ENCODE measurements at regions not wholly inside any gene's neighbourhood (a gene's known extent, or its start where the extent isn't known, plus 50 kb on each side); places are given as distances from the start of the nearest gene placed in this dataset.
"Not testable (repeated sequence)": the region's sequence is repeated elsewhere in the genome, so short reads cannot be mapped to it uniquely, and the experiment has no call there.

DNA sequence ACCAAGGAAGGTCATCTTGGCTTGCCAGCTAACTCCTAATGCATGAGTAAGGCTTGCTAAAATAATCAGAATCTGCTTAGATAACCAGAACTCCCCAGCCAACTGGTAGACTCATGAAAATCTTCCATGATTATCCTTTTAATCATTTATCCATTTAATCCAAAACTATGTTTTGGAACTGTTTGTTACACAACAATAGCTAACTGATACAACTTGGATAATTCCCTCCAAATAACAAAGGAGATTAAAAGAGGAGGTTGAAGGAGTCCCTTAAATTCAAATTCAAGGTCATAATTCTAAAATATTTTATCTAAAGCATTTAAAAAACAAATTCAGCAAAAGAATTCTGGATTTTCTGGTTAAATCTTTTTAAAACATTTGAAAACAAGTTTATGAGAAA lies 222.1 kb downstream of the DEPDC1B start:
- Histone ChIP-seq H3K4me1 (no peaks in the 10 kb centered on the region), H3K27ac (no peak overlapping the region), H3K36me3 (no peaks in the 10 kb centered on the region), H3K4me3 (no peak overlapping the region), H3K27me3 (no peaks in the 10 kb centered on the region), H3K9me3 (no peaks in the 10 kb centered on the region)
- intact Hi-C loops (cut with DNase I; ENCODE audit: low total_unique reads) = no loop called here
- DNase-seq = no peak
- TF ChIP-seq POLR2A (IDR thresholded peaks at IDR 0.05) (no peak), POLR2AphosphoS5 (IDR thresholded peaks at IDR 0.05) (no peak), EP300 (IDR thresholded peaks at IDR 0.05) (no peak)
- TF ChIP-seq, protein P1, sequence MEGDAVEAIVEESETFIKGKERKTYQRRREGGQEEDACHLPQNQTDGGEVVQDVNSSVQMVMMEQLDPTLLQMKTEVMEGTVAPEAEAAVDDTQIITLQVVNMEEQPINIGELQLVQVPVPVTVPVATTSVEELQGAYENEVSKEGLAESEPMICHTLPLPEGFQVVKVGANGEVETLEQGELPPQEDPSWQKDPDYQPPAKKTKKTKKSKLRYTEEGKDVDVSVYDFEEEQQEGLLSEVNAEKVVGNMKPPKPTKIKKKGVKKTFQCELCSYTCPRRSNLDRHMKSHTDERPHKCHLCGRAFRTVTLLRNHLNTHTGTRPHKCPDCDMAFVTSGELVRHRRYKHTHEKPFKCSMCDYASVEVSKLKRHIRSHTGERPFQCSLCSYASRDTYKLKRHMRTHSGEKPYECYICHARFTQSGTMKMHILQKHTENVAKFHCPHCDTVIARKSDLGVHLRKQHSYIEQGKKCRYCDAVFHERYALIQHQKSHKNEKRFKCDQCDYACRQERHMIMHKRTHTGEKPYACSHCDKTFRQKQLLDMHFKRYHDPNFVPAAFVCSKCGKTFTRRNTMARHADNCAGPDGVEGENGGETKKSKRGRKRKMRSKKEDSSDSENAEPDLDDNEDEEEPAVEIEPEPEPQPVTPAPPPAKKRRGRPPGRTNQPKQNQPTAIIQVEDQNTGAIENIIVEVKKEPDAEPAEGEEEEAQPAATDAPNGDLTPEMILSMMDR (IDR thresholded peaks at IDR 0.05) = no peak

- H3K9me3 ChIP-seq = peaks cover 0 to 8% (median 3%) of the 10 kb centered on the region in 4 donors
- DNase-seq = no peak
- WGBS, 5 donors = 61 to 95% (median 81%) methylated on average over 3 of the region's 3 CpGs
- no peaks in the 10 kb centered on the region for H3K27me3 ChIP-seq
- no peak overlapping the region for H3K27ac ChIP-seq
- H3K4me3 ChIP-seq = no peak overlapping the region
- TF ChIP-seq, protein P1 (IDR thresholded peaks at IDR 0.05) = no peak
- TF ChIP-seq POLR2AphosphoS5 (IDR thresholded peaks at IDR 0.05) (no peak), POLR2A (IDR thresholded peaks at IDR 0.05) (no peak), EP300 (IDR thresholded peaks at IDR 0.05) (no peak)
- H3K36me3 ChIP-seq = no peaks in the 10 kb centered on the region
- H3K4me1 ChIP-seq = no peaks in the 10 kb centered on the region
- intact Hi-C loops (cut with DNase I; ENCODE audit: low total_unique reads) = no loop called here
These were observed 226.3 kb downstream of the DEPDC1B start for GRCh38 chr5:60473654-60474053.

- H3K9me3 ChIP-seq; DNase-seq; H3K27me3 ChIP-seq; H3K4me1 ChIP-seq; H3K36me3 ChIP-seq; H3K4me3 ChIP-seq; intact Hi-C loops (cut with DNase I; ENCODE audit: low total_unique reads); H3K27ac ChIP-seq: not testable (repeated sequence)
These were observed 226.9 kb downstream of the DEPDC1B start for GRCh38 chr5:60473027-60473426.

- no peak for TF ChIP-seq EP300 (IDR thresholded peaks at IDR 0.05)
- TF ChIP-seq, protein P1 (IDR thresholded peaks at IDR 0.05) = no peak
- no peak for TF ChIP-seq POLR2AphosphoS5 (IDR thresholded peaks at IDR 0.05)
- no peak for TF ChIP-seq POLR2A (IDR thresholded peaks at IDR 0.05)
- H3K4me3 ChIP-seq = no peak overlapping the region
- H3K36me3 ChIP-seq = no peaks in the 10 kb centered on the region
- H3K27me3 ChIP-seq = no peaks in the 10 kb centered on the region
- H3K27ac ChIP-seq = no peak overlapping the region
- no peak for DNase-seq
- H3K4me1 ChIP-seq = no peaks in the 10 kb centered on the region
- peaks cover 0 to 8% (median 3%) of the 10 kb centered on the region in 4 donors for H3K9me3 ChIP-seq
- intact Hi-C loops (cut with DNase I; ENCODE audit: low total_unique reads) = no loop called here
These were observed 229.1 kb downstream of the DEPDC1B start for GRCh38 chr5:60470881-60471280.

DNA sequence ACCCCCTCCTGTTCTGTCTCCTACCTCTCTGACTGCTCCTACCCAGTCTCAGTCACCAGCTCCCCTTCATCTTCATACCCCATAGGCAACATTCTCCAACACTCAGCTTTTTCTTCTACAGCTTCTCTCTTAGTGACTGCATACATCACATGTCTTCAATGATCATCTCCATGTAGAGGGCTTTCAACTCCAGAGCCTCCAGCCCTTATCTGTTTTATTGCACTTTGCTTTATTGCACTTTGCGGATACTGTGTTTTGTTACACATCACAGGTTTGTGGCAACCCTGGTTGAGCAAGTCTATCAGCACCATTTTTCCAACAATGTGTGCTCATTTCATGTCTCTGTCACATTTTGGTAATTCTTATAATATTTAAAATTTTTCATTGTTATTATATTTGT lies 230.7 kb downstream of the DEPDC1B start:
- intact Hi-C loops (cut with DNase I; ENCODE audit: low total_unique reads) = no loop called here
- no peak for TF ChIP-seq POLR2A (IDR thresholded peaks at IDR 0.05)
- TF ChIP-seq, protein P1 (IDR thresholded peaks at IDR 0.05) = no peak
- TF ChIP-seq EP300 (IDR thresholded peaks at IDR 0.05) = no peak
- TF ChIP-seq POLR2AphosphoS5 (IDR thresholded peaks at IDR 0.05) = no peak
- no peaks in the 10 kb centered on the region for H3K4me1 ChIP-seq
- no peak overlapping the region for H3K27ac ChIP-seq
- H3K9me3 ChIP-seq = peaks cover 0 to 8% (median 3%) of the 10 kb centered on the region in 4 donors
- no peak for DNase-seq
- no peaks in the 10 kb centered on the region for H3K36me3 ChIP-seq
- no peak overlapping the region for H3K4me3 ChIP-seq
- H3K27me3 ChIP-seq = no peaks in the 10 kb centered on the region
- WGBS, 5 donors = 86 to 98% (median 96%) methylated on average over 1 of the region's 1 CpG
